ENCODE measurements at regions not wholly inside any gene's neighbourhood (a gene's known extent, or its start where the extent isn't known, plus 50 kb on each side); places are given as distances from the start of the nearest gene placed in this dataset.

- Histone ChIP-seq H2AFZ (ENCODE audit: insufficient read depth, low read depth, low read length, poor library complexity, severe bottlenecking) (no peak overlapping the region), H3K27ac (ENCODE audit: low read length in 2 of 2) (no peak overlapping the region), H3K9ac (ENCODE audit: low read length) (no peak overlapping the region), H3K27me3 (replicated peaks in 1 of 4; ENCODE audit: control extremely low read depth in 1 of 4, control insufficient read depth in 3 of 4, insufficient read depth in 4 of 4, low read length in 3 of 4) (no peaks in the 10 kb centered on the region), H3K79me2 (ENCODE audit: control insufficient read depth, insufficient read depth, low read length) (no peaks in the 10 kb centered on the region), H3K4me1 (ENCODE audit: control insufficient read depth in 2 of 2, insufficient read depth in 2 of 2, low read length in 2 of 2) (no peaks in the 10 kb centered on the region), H3K4me2 (replicated peaks; ENCODE audit: low read depth, low read length, poor library complexity, severe bottlenecking) (no peak overlapping the region), H3K4me3 (ENCODE audit: control extremely low read depth in 1 of 5, extremely low read depth in 1 of 5, insufficient read depth in 1 of 5, low read depth in 2 of 5, low read length in 4 of 5) (no peak overlapping the region), H3K36me3 (replicated peaks in 1 of 2; ENCODE audit: control extremely low read depth in 1 of 2, control insufficient read depth in 1 of 2, extremely low read depth in 1 of 2, insufficient read depth in 2 of 2, low read length in 1 of 2) (no peaks in the 10 kb centered on the region), H4K20me1 (ENCODE audit: control insufficient read depth, insufficient read depth, low read length, poor library complexity, severe bottlenecking) (no peaks in the 10 kb centered on the region), H3K9me3 (ENCODE audit: control extremely low read depth in 1 of 3, control insufficient read depth in 2 of 3, insufficient read depth in 1 of 3, low read length in 2 of 3) (no peaks in the 10 kb centered on the region)
- WGBS (ENCODE audit: insufficient coverage), result no CpG with 5 or more reads among the region's 5 CpGs
- Mint-ChIP-seq H3K27me3 (no peaks in the 10 kb centered on the region), H3K27ac (no peak overlapping the region), H3K4me3 (no peak overlapping the region), H3K9me3 (ENCODE audit: insufficient read depth) (peaks cover 4% of the 10 kb centered on the region), H3K4me1 (no peaks in the 10 kb centered on the region)
- intact Hi-C loops (cut with micrococcal nuclease), result no loop called here
- ChIA-PET POLR2A (no interaction called here), CTCF (no interaction called here)
- ATAC-seq (ENCODE audit: low read depth), result no peak
- no peak for DNase-seq
- TF ChIP-seq, protein P1, sequence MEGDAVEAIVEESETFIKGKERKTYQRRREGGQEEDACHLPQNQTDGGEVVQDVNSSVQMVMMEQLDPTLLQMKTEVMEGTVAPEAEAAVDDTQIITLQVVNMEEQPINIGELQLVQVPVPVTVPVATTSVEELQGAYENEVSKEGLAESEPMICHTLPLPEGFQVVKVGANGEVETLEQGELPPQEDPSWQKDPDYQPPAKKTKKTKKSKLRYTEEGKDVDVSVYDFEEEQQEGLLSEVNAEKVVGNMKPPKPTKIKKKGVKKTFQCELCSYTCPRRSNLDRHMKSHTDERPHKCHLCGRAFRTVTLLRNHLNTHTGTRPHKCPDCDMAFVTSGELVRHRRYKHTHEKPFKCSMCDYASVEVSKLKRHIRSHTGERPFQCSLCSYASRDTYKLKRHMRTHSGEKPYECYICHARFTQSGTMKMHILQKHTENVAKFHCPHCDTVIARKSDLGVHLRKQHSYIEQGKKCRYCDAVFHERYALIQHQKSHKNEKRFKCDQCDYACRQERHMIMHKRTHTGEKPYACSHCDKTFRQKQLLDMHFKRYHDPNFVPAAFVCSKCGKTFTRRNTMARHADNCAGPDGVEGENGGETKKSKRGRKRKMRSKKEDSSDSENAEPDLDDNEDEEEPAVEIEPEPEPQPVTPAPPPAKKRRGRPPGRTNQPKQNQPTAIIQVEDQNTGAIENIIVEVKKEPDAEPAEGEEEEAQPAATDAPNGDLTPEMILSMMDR (IDR thresholded peaks at IDR 0.05), result no peak
- TF ChIP-seq EZH2 (IDR thresholded peaks at IDR 0.05; ENCODE audit: borderline replicate concordance, insufficient read depth, low read depth, low read length, poor library complexity, severe bottlenecking), result no peak
Measured at GRCh38 chr7:15041226-15041625, 138.7 kb upstream of the DGKB start.

DNA sequence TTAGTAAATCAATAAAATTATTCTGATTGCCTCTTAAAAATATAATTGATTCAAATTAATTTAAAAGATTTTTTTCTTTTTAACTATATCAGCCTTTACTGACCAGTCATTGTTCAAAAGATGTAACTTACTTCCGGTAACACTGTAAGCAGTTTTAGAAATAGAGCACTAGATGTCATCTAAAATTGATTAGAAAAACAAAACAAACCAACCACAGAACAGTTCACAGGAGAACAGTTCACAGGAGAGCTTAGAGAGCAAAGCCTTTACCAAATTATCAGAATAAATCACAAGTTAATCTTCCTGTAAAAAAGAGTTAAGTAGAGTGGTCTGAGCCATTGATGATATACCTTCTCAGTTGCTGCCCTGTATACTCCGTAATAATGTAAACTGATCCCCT, 133.3 kb upstream of the DGKB start:
- ATAC-seq (ENCODE audit: low read depth) (no peak), DNase-seq (no peak)

More for the DNA sequence above, 133.3 kb upstream of the DGKB start:
- Histone ChIP-seq H3K36me3 (replicated peaks in 1 of 2; ENCODE audit: control extremely low read depth in 1 of 2, control insufficient read depth in 1 of 2, extremely low read depth in 1 of 2, insufficient read depth in 2 of 2, low read length in 1 of 2) (no peaks in the 10 kb centered on the region), H4K20me1 (ENCODE audit: control insufficient read depth, insufficient read depth, low read length, poor library complexity, severe bottlenecking) (no peaks in the 10 kb centered on the region), H3K4me3 (ENCODE audit: control extremely low read depth in 1 of 5, extremely low read depth in 1 of 5, insufficient read depth in 1 of 5, low read depth in 2 of 5, low read length in 4 of 5) (no peak overlapping the region), H3K4me2 (replicated peaks; ENCODE audit: low read depth, low read length, poor library complexity, severe bottlenecking) (no peak overlapping the region), H3K27ac (ENCODE audit: low read length in 2 of 2) (no peak overlapping the region), H2AFZ (ENCODE audit: insufficient read depth, low read depth, low read length, poor library complexity, severe bottlenecking) (no peak overlapping the region), H3K4me1 (ENCODE audit: control insufficient read depth in 2 of 2, insufficient read depth in 2 of 2, low read length in 2 of 2) (no peaks in the 10 kb centered on the region), H3K27me3 (replicated peaks in 1 of 4; ENCODE audit: control extremely low read depth in 1 of 4, control insufficient read depth in 3 of 4, insufficient read depth in 4 of 4, low read length in 3 of 4) (no peaks in the 10 kb centered on the region), H3K79me2 (ENCODE audit: control insufficient read depth, insufficient read depth, low read length) (no peaks in the 10 kb centered on the region), H3K9ac (ENCODE audit: low read length) (no peak overlapping the region), H3K9me3 (ENCODE audit: control extremely low read depth in 1 of 3, control insufficient read depth in 2 of 3, insufficient read depth in 1 of 3, low read length in 2 of 3) (no peaks in the 10 kb centered on the region)
- Mint-ChIP-seq H3K27me3 (no peaks in the 10 kb centered on the region), H3K4me3 (no peak overlapping the region), H3K9me3 (ENCODE audit: insufficient read depth) (no peaks in the 10 kb centered on the region), H3K4me1 (no peaks in the 10 kb centered on the region), H3K27ac (no peak overlapping the region)
- intact Hi-C loops (cut with micrococcal nuclease), result no loop called here
- POLR2A ChIA-PET, result no interaction called here
- TF ChIP-seq EZH2 (IDR thresholded peaks at IDR 0.05; ENCODE audit: borderline replicate concordance, insufficient read depth, low read depth, low read length, poor library complexity, severe bottlenecking), result no peak
- TF ChIP-seq, protein P1 (IDR thresholded peaks at IDR 0.05), result no peak
- CTCF ChIA-PET, result no interaction called here
- no CpG with 5 or more reads among the region's 2 CpGs for WGBS (ENCODE audit: insufficient coverage)

Data from B cell (primary cell).